ENCODE measurements at regions not wholly inside any gene's neighbourhood (a gene's known extent, or its start where the extent isn't known, plus 50 kb on each side); places are given as distances from the start of the nearest gene placed in this dataset.

DNA sequence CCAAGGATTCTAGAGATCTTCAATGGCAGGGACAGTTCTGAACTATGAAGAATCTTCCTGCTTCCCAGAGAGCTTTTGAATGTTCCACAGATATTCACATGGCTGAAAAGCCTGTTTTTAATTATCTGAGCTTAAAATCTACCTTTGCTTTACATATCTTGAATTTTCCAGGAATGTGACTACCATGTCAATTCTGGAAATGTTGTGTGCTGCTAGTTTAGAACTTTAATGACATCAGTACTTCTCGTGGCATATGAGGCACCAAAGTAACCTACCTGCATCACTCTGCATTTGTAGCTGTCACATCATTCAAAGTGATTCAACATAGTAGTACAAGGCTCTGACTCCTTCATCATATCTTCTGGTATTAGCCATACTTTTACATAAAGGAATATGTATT lies 122.7 kb upstream of the NFIA start:
- H3K9me3 ChIP-seq (ENCODE audit: control insufficient read depth in 4 of 4, low read length in 3 of 4), result peaks cover 0 to 2% (median under 1%) of the 10 kb centered on the region in 4 donors
- H3K27me3 ChIP-seq (ENCODE audit: control insufficient read depth in 4 of 4, insufficient read depth in 4 of 4, low read length in 3 of 4), result no peaks in the 10 kb centered on the region
- 90% methylated on average over 1 of the region's 1 CpG for WGBS
- H3K36me3 ChIP-seq (ENCODE audit: control insufficient read depth in 4 of 4, insufficient read depth in 3 of 4, low read depth in 1 of 4, low read length in 3 of 4), result no peaks in the 10 kb centered on the region
- no peak for TF ChIP-seq TAF1 (conservative IDR thresholded peaks at IDR 0.05)
- TF ChIP-seq EGR1 (IDR thresholded peaks at IDR 0.05; ENCODE audit: low read depth in 2 of 2), result no peak
- no peaks in the 10 kb centered on the region for H3K4me1 ChIP-seq (ENCODE audit: control insufficient read depth in 4 of 4, insufficient read depth in 4 of 4, low read length in 3 of 4)
- H3K4me3 ChIP-seq (ENCODE audit: low read depth in 1 of 3, low read length in 3 of 3), result no peak overlapping the region
- no peak for DNase-seq (ENCODE audit: low spot score)
- H3K27ac ChIP-seq (ENCODE audit: low read depth in 1 of 2, low read length in 2 of 2), result no peak overlapping the region
- H3K9ac ChIP-seq (ENCODE audit: low read depth in 1 of 2, low read length in 2 of 2), result no peak overlapping the region

DNA sequence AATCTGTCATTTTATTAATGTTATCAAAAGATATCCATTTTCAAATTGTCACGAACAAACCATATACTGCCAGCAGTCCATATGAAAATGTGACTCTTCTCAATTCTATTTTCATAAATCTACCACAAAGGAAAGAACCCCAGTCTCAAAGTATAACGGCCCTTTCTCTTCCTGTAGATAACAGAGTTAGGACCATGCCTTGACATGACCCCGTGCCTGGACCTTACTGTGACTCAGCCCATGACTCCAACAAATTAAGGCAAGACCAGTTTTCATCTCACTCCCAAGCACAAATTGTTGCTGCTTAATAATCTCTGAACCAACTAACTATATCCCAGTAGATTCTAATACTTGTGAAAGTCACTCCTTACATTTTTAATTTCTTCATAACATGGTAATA lies 124.4 kb upstream of the NFIA start:
- Histone ChIP-seq H3K9me3 (ENCODE audit: control insufficient read depth in 4 of 4, low read length in 3 of 4) (no peaks in the 10 kb centered on the region), H3K27ac (ENCODE audit: low read depth in 1 of 2, low read length in 2 of 2) (no peak overlapping the region), H3K27me3 (ENCODE audit: control insufficient read depth in 4 of 4, insufficient read depth in 4 of 4, low read length in 3 of 4) (peaks cover 0 to 2% (median 0%) of the 10 kb centered on the region in 4 donors), H3K36me3 (ENCODE audit: control insufficient read depth in 4 of 4, insufficient read depth in 3 of 4, low read depth in 1 of 4, low read length in 3 of 4) (no peaks in the 10 kb centered on the region), H3K4me3 (ENCODE audit: low read depth in 1 of 3, low read length in 3 of 3) (no peak overlapping the region), H3K4me1 (ENCODE audit: control insufficient read depth in 4 of 4, insufficient read depth in 4 of 4, low read length in 3 of 4) (no peaks in the 10 kb centered on the region), H3K9ac (ENCODE audit: low read depth in 1 of 2, low read length in 2 of 2) (no peak overlapping the region)
- no peak for DNase-seq (ENCODE audit: low spot score)
- 67% methylated on average over 3 of the region's 3 CpGs for WGBS
- TF ChIP-seq EGR1 (IDR thresholded peaks at IDR 0.05; ENCODE audit: low read depth in 2 of 2) (no peak), HNF4A (conservative IDR thresholded peaks at IDR 0.05) (no peak), RAD21 (IDR thresholded peaks at IDR 0.05) (no peak), FOXA2 (IDR thresholded peaks at IDR 0.05) (no peak), NR2F2 (IDR thresholded peaks at IDR 0.05) (no peak), YY1 (IDR thresholded peaks at IDR 0.05) (no peak), HNF4G (IDR thresholded peaks at IDR 0.05) (no peak), TAF1 (conservative IDR thresholded peaks at IDR 0.05) (no peak), FOXA1 (IDR thresholded peaks at IDR 0.05) (no peak), GABPA (IDR thresholded peaks at IDR 0.05 in 1 of 2, conservative IDR thresholded peaks at IDR 0.05 in 1 of 2) (no peak), RXRA (IDR thresholded peaks at IDR 0.05) (no peak), JUND (IDR thresholded peaks at IDR 0.05) (no peak), SP1 (IDR thresholded peaks at IDR 0.05) (no peak)
- TF ChIP-seq, protein P1, sequence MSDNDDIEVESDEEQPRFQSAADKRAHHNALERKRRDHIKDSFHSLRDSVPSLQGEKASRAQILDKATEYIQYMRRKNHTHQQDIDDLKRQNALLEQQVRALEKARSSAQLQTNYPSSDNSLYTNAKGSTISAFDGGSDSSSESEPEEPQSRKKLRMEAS (IDR thresholded peaks at IDR 0.05), result no peak
- TF ChIP-seq, protein P2, sequence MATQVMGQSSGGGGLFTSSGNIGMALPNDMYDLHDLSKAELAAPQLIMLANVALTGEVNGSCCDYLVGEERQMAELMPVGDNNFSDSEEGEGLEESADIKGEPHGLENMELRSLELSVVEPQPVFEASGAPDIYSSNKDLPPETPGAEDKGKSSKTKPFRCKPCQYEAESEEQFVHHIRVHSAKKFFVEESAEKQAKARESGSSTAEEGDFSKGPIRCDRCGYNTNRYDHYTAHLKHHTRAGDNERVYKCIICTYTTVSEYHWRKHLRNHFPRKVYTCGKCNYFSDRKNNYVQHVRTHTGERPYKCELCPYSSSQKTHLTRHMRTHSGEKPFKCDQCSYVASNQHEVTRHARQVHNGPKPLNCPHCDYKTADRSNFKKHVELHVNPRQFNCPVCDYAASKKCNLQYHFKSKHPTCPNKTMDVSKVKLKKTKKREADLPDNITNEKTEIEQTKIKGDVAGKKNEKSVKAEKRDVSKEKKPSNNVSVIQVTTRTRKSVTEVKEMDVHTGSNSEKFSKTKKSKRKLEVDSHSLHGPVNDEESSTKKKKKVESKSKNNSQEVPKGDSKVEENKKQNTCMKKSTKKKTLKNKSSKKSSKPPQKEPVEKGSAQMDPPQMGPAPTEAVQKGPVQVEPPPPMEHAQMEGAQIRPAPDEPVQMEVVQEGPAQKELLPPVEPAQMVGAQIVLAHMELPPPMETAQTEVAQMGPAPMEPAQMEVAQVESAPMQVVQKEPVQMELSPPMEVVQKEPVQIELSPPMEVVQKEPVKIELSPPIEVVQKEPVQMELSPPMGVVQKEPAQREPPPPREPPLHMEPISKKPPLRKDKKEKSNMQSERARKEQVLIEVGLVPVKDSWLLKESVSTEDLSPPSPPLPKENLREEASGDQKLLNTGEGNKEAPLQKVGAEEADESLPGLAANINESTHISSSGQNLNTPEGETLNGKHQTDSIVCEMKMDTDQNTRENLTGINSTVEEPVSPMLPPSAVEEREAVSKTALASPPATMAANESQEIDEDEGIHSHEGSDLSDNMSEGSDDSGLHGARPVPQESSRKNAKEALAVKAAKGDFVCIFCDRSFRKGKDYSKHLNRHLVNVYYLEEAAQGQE (IDR thresholded peaks at IDR 0.05), result no peak
- TF ChIP-seq, protein P3, sequence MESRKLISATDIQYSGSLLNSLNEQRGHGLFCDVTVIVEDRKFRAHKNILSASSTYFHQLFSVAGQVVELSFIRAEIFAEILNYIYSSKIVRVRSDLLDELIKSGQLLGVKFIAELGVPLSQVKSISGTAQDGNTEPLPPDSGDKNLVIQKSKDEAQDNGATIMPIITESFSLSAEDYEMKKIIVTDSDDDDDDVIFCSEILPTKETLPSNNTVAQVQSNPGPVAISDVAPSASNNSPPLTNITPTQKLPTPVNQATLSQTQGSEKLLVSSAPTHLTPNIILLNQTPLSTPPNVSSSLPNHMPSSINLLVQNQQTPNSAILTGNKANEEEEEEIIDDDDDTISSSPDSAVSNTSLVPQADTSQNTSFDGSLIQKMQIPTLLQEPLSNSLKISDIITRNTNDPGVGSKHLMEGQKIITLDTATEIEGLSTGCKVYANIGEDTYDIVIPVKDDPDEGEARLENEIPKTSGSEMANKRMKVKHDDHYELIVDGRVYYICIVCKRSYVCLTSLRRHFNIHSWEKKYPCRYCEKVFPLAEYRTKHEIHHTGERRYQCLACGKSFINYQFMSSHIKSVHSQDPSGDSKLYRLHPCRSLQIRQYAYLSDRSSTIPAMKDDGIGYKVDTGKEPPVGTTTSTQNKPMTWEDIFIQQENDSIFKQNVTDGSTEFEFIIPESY (IDR thresholded peaks at IDR 0.05), result no peak
- TF ChIP-seq, protein P4, sequence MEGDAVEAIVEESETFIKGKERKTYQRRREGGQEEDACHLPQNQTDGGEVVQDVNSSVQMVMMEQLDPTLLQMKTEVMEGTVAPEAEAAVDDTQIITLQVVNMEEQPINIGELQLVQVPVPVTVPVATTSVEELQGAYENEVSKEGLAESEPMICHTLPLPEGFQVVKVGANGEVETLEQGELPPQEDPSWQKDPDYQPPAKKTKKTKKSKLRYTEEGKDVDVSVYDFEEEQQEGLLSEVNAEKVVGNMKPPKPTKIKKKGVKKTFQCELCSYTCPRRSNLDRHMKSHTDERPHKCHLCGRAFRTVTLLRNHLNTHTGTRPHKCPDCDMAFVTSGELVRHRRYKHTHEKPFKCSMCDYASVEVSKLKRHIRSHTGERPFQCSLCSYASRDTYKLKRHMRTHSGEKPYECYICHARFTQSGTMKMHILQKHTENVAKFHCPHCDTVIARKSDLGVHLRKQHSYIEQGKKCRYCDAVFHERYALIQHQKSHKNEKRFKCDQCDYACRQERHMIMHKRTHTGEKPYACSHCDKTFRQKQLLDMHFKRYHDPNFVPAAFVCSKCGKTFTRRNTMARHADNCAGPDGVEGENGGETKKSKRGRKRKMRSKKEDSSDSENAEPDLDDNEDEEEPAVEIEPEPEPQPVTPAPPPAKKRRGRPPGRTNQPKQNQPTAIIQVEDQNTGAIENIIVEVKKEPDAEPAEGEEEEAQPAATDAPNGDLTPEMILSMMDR (IDR thresholded peaks at IDR 0.05; ENCODE audit: low read depth, low read length, missing input control), result no peak
- TF ChIP-seq, protein P5, sequence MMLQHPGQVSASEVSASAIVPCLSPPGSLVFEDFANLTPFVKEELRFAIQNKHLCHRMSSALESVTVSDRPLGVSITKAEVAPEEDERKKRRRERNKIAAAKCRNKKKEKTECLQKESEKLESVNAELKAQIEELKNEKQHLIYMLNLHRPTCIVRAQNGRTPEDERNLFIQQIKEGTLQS (IDR thresholded peaks at IDR 0.05), result no peak
